K562 (cell line): ENCODE measurements at regions not wholly inside any gene's neighbourhood (a gene's known extent, or its start where the extent isn't known, plus 50 kb on each side); places are given as distances from the start of the nearest gene placed in this dataset.

Experiments used
- ARHGAP35 ChIP-seq: fragments of 450-650 bp; IDR thresholded peaks from 2 replicates; pipeline ENCODE4 v1.6.1; 2018; ENCODE audit not compliant: partially characterized antibody
- HDAC8 ChIP-seq: fragments of 450-650 bp; IDR thresholded peaks from 2 replicates; pipeline ENCODE4 v1.6.1; 2016; ENCODE audit warnings: mild to moderate bottlenecking, missing genetic modification characterization, moderate library complexity, missing compliant biosample characterization
- HMG20A ChIP-seq: fragments of 450-650 bp; formaldehyde crosslinking; conservative IDR thresholded peaks from 2 replicates; pipeline ENCODE4 v1.4.0; 2020; ENCODE audit warnings: mild to moderate bottlenecking, mixed read lengths
- MAFF ChIP-seq: IDR thresholded peaks from 2 replicates; pipeline ENCODE4 v1.6.1; 2012; ENCODE audit warnings: low read length, improper control_type of control experiment
- MAX ChIP-seq: sonication (generic); formaldehyde crosslinking; IDR thresholded peaks from 2 replicates; pipeline ENCODE4 v1.9.0; 2022; ENCODE audit warnings: mild to moderate bottlenecking, missing genetic modification reagents
- PHTF2 ChIP-seq: fragments of 250-450 bp; sonication (Bioruptor Pico); IDR thresholded peaks from 2 replicates; pipeline ENCODE4 v1.5.0; 2021; ENCODE audit warnings: mild to moderate bottlenecking
- YY1 ChIP-seq, 3 experiments: IDR thresholded peaks; 2 replicates each; pipeline ENCODE4 v1.6.1; 2011; ENCODE audit warnings: low read length in 2 of 3, mild to moderate bottlenecking in 2 of 3, moderate library complexity in 2 of 3, borderline replicate concordance in 1 of 3, control low read depth in 1 of 3, low read depth in 1 of 3; ENCODE audit not compliant: insufficient read depth in 3 of 3, insufficient replicate concordance in 2 of 3, control insufficient read depth in 1 of 3, insufficient read length in 1 of 3; ENCODE audit errors: extremely low read depth in 1 of 3
- ZNF217 ChIP-seq: sonication (generic); formaldehyde crosslinking; IDR thresholded peaks from 2 replicates; pipeline ENCODE4 v1.8.0; 2022; ENCODE audit warnings: mild to moderate bottlenecking, missing genetic modification reagents

- TF ChIP-seq HDAC8 (tag) (no peak), MAX (CRISPR knock-in tag) (no peak), ARHGAP35 (no peak), MAFF (no peak), ZNF217 (CRISPR knock-in tag) (no peak), PHTF2 (no peak), YY1 (IDR thresholded peaks at IDR 0.05; ENCODE audit: borderline replicate concordance in 1 of 3, control insufficient read depth in 1 of 3, extremely low read depth in 1 of 3, insufficient read depth in 3 of 3, insufficient read length in 1 of 3, insufficient replicate concordance in 2 of 3, low read depth in 1 of 3, low read length in 2 of 3) (no peak), HMG20A (CRISPR knock-in tag) (no peak)
Measured at GRCh38 chr18:45168866-45169600, 446.2 kb upstream of the SLC14A2 start.
